HG03521 (cell line): ENCODE measurements at regions not wholly inside any gene's neighbourhood (a gene's known extent, or its start where the extent isn't known, plus 50 kb on each side); places are given as distances from the start of the nearest gene placed in this dataset.

Experiments used
- ATAC-seq: cut with Tn5 transposase; IDR thresholded peaks from one replicate; pipeline ENCODE4 v1.9.1; 2021; ENCODE audit warnings: mild to moderate bottlenecking, moderate library complexity; ENCODE audit not compliant: unreplicated experiment

- no peak for ATAC-seq
These were observed 67.2 kb upstream of the SNX9 start for GRCh38 chr6:157755746-157756411.

GRCh38 chr6:157756708-157757429, 66.2 kb upstream of the SNX9 start:
- no peak for ATAC-seq

GRCh38 chr6:157757430-157758403, 65.3 kb upstream of the SNX9 start:
- ATAC-seq = no peak

- no peak for ATAC-seq
These were observed 64.5 kb upstream of the SNX9 start for GRCh38 chr6:157758516-157759023.

- no peak for ATAC-seq
These were observed 64.0 kb upstream of the SNX9 start for GRCh38 chr6:157759028-157759427.

GRCh38 chr6:157760137-157760536, 62.9 kb upstream of the SNX9 start:
- ATAC-seq = no peak

GRCh38 chr6:157760589-157761330, 62.3 kb upstream of the SNX9 start:
- ATAC-seq = peak; percentile 4

- ATAC-seq = peak; percentile 39
These were observed 61.6 kb upstream of the SNX9 start for GRCh38 chr6:157761331-157761921.

- ATAC-seq = no peak
These were observed 61.1 kb upstream of the SNX9 start for GRCh38 chr6:157761926-157762325.

- ATAC-seq = no peak
These were observed 60.4 kb upstream of the SNX9 start for GRCh38 chr6:157762636-157763035.

- ATAC-seq = no peak
These were observed 59.7 kb upstream of the SNX9 start for GRCh38 chr6:157763129-157763903.

- no peak for ATAC-seq
These were observed 59.2 kb upstream of the SNX9 start for GRCh38 chr6:157763904-157764177.

GRCh38 chr6:157764178-157765068, 58.6 kb upstream of the SNX9 start:
- peak; percentile 53 for ATAC-seq

GRCh38 chr6:157766901-157767774, 55.9 kb upstream of the SNX9 start:
- no peak for ATAC-seq

GRCh38 chr6:157767775-157768156, 55.3 kb upstream of the SNX9 start:
- ATAC-seq = no peak

- ATAC-seq = no peak
These were observed 54.7 kb upstream of the SNX9 start for GRCh38 chr6:157768304-157768703.

GRCh38 chr6:157768863-157769551, 54.0 kb upstream of the SNX9 start:
- ATAC-seq = no peak
